B cell (primary cell): ENCODE measurements at regions not wholly inside any gene's neighbourhood (a gene's known extent, or its start where the extent isn't known, plus 50 kb on each side); places are given as distances from the start of the nearest gene placed in this dataset.

ENCODE experiments used
- CTCF ChIP-seq: fragments of 200-600 bp; IDR thresholded peaks from one replicate; pipeline ENCODE4 v1.8.0; 2022; ENCODE audit warnings: antibody characterized with exemption, mild to moderate bottlenecking
- EZH2 ChIP-seq: IDR thresholded peaks from 2 replicates; pipeline ENCODE4 v1.6.1; 2012; ENCODE audit warnings: borderline replicate concordance, low read depth, mild to moderate bottlenecking, moderate library complexity, low read length; ENCODE audit not compliant: insufficient read depth, poor library complexity, severe bottlenecking

GRCh38 chr4:115430024-115430423 lies 316.6 kb upstream of the NDST4 start:
- TF ChIP-seq CTCF (no peak), EZH2 (no peak)
